HCT116 (cell line): ENCODE measurements at regions not wholly inside any gene's neighbourhood (a gene's known extent, or its start where the extent isn't known, plus 50 kb on each side); places are given as distances from the start of the nearest gene placed in this dataset.

Experiments
- ATAC-seq: fragments of 200-7000 bp; cut with Tn5 transposase; 2 replicates; pipeline ENCODE4 v1.9.1; 2020; ENCODE audit warnings: mild to moderate bottlenecking, moderate library complexity
- BruUV-seq: library from RNA; stranded (reverse); fragments of 400-500 nt; replicated peaks from 2 replicates; lab custom pipeline; 2021; lab: Mats Ljungman, UMichigan
- CTCF ChIA-PET: fragments of 300-600 bp; sonication (Branson Sonifier 250); formaldehyde crosslinking; loops from one replicate; lab custom pipeline; 2021; ENCODE audit warnings: antibody characterized with exemption; lab: Charles Lee
- POLR2A ChIA-PET: fragments of 300-600, 350-600 bp; sonication (Branson Sonifier 250); formaldehyde crosslinking; loops from one replicate; lab custom pipeline; 2021; ENCODE audit warnings: antibody characterized with exemption; lab: Charles Lee
- RAD21 ChIA-PET, 2 experiments: fragments of 300-600 bp; sonication (Branson Sonifier 250); formaldehyde crosslinking; loops; one replicate each; lab custom pipeline; 2023; ENCODE audit warnings: low total read pairs in 2 of 2; ENCODE audit not compliant: uncharacterized antibody in 2 of 2, unreplicated experiment in 2 of 2, low non-redundant PET in 1 of 2; lab: Charles Lee
- DNase-seq: peaks from one replicate; pipeline ENCODE4 v3.0.0-alpha.2; 2010; ENCODE audit warnings: low read depth, low spot score
- H2AFZ ChIP-seq: fragments of 200-600 bp; shearing (Covaris generic), sonication (generic); 2 replicates; pipeline ENCODE4 v1.6.1; 2017; ENCODE audit warnings: low read depth, mixed run types, mixed read lengths, antibody characterized with exemption, low read length; ENCODE audit not compliant: poor library complexity, severe bottlenecking
- H3K27ac ChIP-seq: 2 replicates; pipeline ENCODE4 v1.5.1; 2012; ENCODE audit warnings: low read depth, low read length
- H3K27me3 ChIP-seq: fragments of 200-600 bp; sonication (generic); 2 replicates; pipeline ENCODE4 v1.6.1; 2016; ENCODE audit warnings: mixed run types, low read length, mixed read lengths; ENCODE audit not compliant: insufficient read depth
- H3K36me3 ChIP-seq, 2 experiments: fragments of 200-500 bp in 1 of 2; fragments of 200-600 bp in 1 of 2; sonication (Bioruptor generic) in 1 of 2; sonication (generic) in 1 of 2; 2 replicates each; pipeline versions ENCODE4 v1.5.1 to v1.6.1; 2014 to 2016; ENCODE audit warnings: low read length in 2 of 2, inconsistent platforms in 1 of 2, mixed read lengths in 1 of 2, mixed run types in 1 of 2; ENCODE audit not compliant: insufficient read depth in 2 of 2, control insufficient read depth in 1 of 2
- H3K4me1 ChIP-seq, 2 experiments: fragments of 200-600 bp in 1 of 2; sonication (generic) in 1 of 2; 2 replicates each; pipeline versions ENCODE4 v1.5.1 to v1.6.1; 2012 to 2017; ENCODE audit warnings: low read length in 2 of 2, inconsistent platforms in 1 of 2, mild to moderate bottlenecking in 1 of 2, mixed read lengths in 1 of 2, mixed run types in 1 of 2, moderate library complexity in 1 of 2; ENCODE audit not compliant: insufficient read depth in 2 of 2, control insufficient read depth in 1 of 2
- H3K4me2 ChIP-seq: fragments of 200-600 bp; sonication (generic); 2 replicates; pipeline ENCODE4 v1.6.1; 2017; ENCODE audit warnings: mixed run types, low read length, mixed read lengths
- H3K4me3 ChIP-seq, 2 experiments: fragments of 200-600 bp in 1 of 2; sonication (generic) in 1 of 2; replicated peaks in 1 of 2; 2 replicates each; pipeline ENCODE4 v1.5.1; 2011 to 2016; ENCODE audit warnings: low read length in 2 of 2, control low read depth in 1 of 2, low read depth in 1 of 2, mild to moderate bottlenecking in 1 of 2, mixed read lengths in 1 of 2, mixed run types in 1 of 2
- H3K79me2 ChIP-seq: fragments of 200-600 bp; sonication (generic); 2 replicates; pipeline ENCODE4 v1.6.1; 2017; ENCODE audit warnings: mild to moderate bottlenecking, mixed run types, low read length, moderate library complexity, mixed read lengths; ENCODE audit not compliant: insufficient read depth
- H3K9ac ChIP-seq: fragments of 200-600 bp; sonication (generic); 2 replicates; pipeline ENCODE4 v1.6.1; 2016; ENCODE audit warnings: low read length, mixed read lengths
- H3K9me2 ChIP-seq: fragments of 200-600 bp; sonication (generic), shearing (Covaris generic); 2 replicates; pipeline ENCODE4 v1.6.1; 2017; ENCODE audit warnings: mixed run types, mild to moderate bottlenecking, moderate library complexity; ENCODE audit not compliant: insufficient read depth
- H3K9me3 ChIP-seq, 2 experiments: fragments of 200-500 bp in 1 of 2; fragments of 200-600 bp in 1 of 2; sonication (Bioruptor generic) in 1 of 2; sonication (generic) in 1 of 2; 2 replicates each; pipeline ENCODE4 v1.6.1; 2014 to 2017; ENCODE audit warnings: low read length in 2 of 2, mixed read lengths in 2 of 2, inconsistent platforms in 1 of 2, low read depth in 1 of 2, mild to moderate bottlenecking in 1 of 2, mixed run types in 1 of 2, moderate library complexity in 1 of 2; ENCODE audit not compliant: control insufficient read depth in 1 of 2, insufficient read depth in 1 of 2
- H4K20me1 ChIP-seq: fragments of 200-600 bp; sonication (generic), shearing (Covaris generic); 2 replicates; pipeline ENCODE4 v1.6.1; 2017; ENCODE audit warnings: mixed run types, mild to moderate bottlenecking, moderate library complexity; ENCODE audit not compliant: insufficient read depth
- CBX3 ChIP-seq: IDR thresholded peaks from 2 replicates; pipeline ENCODE4 v1.6.1; 2012; ENCODE audit warnings: low read depth
- CEBPB ChIP-seq: IDR thresholded peaks from 2 replicates; pipeline ENCODE4 v1.6.1; 2012; ENCODE audit warnings: low read depth
- EGR1 ChIP-seq: IDR thresholded peaks from 2 replicates; pipeline ENCODE4 v1.6.1; 2012; ENCODE audit warnings: low read depth
- ELF1 ChIP-seq: IDR thresholded peaks from 2 replicates; pipeline ENCODE4 v1.6.1; 2012; ENCODE audit warnings: low read depth, borderline replicate concordance
- EZH2 ChIP-seq: fragments of 200-600 bp; sonication (generic); IDR thresholded peaks from 2 replicates; pipeline ENCODE4 v1.6.1; 2017; ENCODE audit warnings: antibody characterized with exemption, mixed run types
- JUND ChIP-seq: IDR thresholded peaks from 2 replicates; pipeline ENCODE4 v1.6.1; 2012
- MAX ChIP-seq: IDR thresholded peaks from 2 replicates; pipeline ENCODE4 v1.6.1; 2012
- POLR2A ChIP-seq: IDR thresholded peaks from 2 replicates; pipeline ENCODE4 v1.7.0; 2011; ENCODE audit warnings: borderline replicate concordance; ENCODE audit not compliant: insufficient read depth, insufficient read length; ENCODE audit errors: extremely low read depth
- POLR2AphosphoS5 ChIP-seq: IDR thresholded peaks from 2 replicates; pipeline ENCODE4 v1.6.1; 2011; ENCODE audit warnings: mild to moderate bottlenecking, low read depth, low read length, moderate library complexity
- RAD21 ChIP-seq: IDR thresholded peaks from 2 replicates; pipeline ENCODE4 v1.6.1; 2012; ENCODE audit warnings: low read depth, mild to moderate bottlenecking
- SIN3A ChIP-seq: IDR thresholded peaks from 2 replicates; pipeline ENCODE4 v1.6.1; 2012; ENCODE audit warnings: low read depth
- SP1 ChIP-seq: IDR thresholded peaks from 2 replicates; pipeline ENCODE4 v1.6.1; 2012; ENCODE audit warnings: low read depth
- SRF ChIP-seq: IDR thresholded peaks from 2 replicates; pipeline ENCODE4 v1.6.1; 2012; ENCODE audit warnings: low read depth
- TCF7L2 ChIP-seq: IDR thresholded peaks from 2 replicates; pipeline ENCODE4 v1.7.0; 2011; ENCODE audit warnings: borderline replicate concordance, inconsistent platforms; ENCODE audit not compliant: insufficient read depth, insufficient read length; ENCODE audit errors: extremely low read depth
- YY1 ChIP-seq: IDR thresholded peaks from 2 replicates; pipeline ENCODE4 v1.6.1; 2011; ENCODE audit warnings: low read length, low read depth, moderate library complexity, mild to moderate bottlenecking; ENCODE audit not compliant: insufficient replicate concordance; ENCODE audit errors: extremely low read depth
- ZBTB33 ChIP-seq: IDR thresholded peaks from 2 replicates; pipeline ENCODE4 v1.6.1; 2011; ENCODE audit warnings: mild to moderate bottlenecking, low read length, moderate library complexity; ENCODE audit not compliant: insufficient replicate concordance; ENCODE audit errors: extremely low read depth
- ZNF274 ChIP-seq: fragments of 200-500 bp; sonication (Bioruptor generic); IDR thresholded peaks from 2 replicates; pipeline ENCODE4 v1.6.1; 2014; ENCODE audit warnings: mild to moderate bottlenecking, low read depth, low read length, inconsistent platforms
- intact Hi-C: fragments of 100-400 bp; cut with micrococcal nuclease; formaldehyde crosslinking; loops from 2 replicates; pipeline ENCODE4 v1.10.0; 2022
- TF ChIP-seq, protein P1 (sequence below): IDR thresholded peaks from 2 replicates; pipeline ENCODE4 v1.6.1; 2012
- TF ChIP-seq, protein P2 (sequence below), 3 experiments: fragments of 200-600 bp in 1 of 3; sonication (generic) in 1 of 3; IDR thresholded peaks in 2 of 3; conservative IDR thresholded peaks in 1 of 3; 2 replicates each; pipeline ENCODE4 v1.5.1; 2012 to 2017; ENCODE audit warnings: low read depth in 2 of 3, low read length in 2 of 3, antibody characterized with exemption in 1 of 3, borderline replicate concordance in 1 of 3, control low read depth in 1 of 3, mild to moderate bottlenecking in 1 of 3, mixed read lengths in 1 of 3, mixed run types in 1 of 3, moderate library complexity in 1 of 3; ENCODE audit not compliant: insufficient read depth in 1 of 3

DNA sequence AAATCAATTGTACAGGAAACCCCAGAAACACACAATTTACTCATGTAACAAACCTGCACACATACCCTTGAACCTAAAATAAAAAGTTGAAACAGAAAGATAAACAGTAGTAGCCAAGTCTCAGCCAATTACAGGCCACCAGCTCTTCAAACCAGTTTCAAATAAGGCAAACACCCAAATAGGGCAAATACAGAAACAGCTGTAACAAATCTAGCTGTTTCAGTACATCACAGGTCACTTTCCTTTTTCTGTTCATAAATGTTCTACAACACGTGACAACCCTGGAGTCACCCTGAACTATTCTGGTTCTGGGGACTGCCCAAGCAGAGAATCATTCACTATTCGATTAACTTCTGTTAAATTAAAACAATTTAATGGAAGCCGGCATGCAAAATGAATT, 329.0 kb downstream of the GJA1 start:
- Histone ChIP-seq H3K9me3 (no peaks in the 10 kb centered on the region), H3K27ac (no peak overlapping the region), H3K36me3 (no peaks in the 10 kb centered on the region), H3K9me2 (no peaks in the 10 kb centered on the region), H3K4me3 (no peak overlapping the region), H3K79me2 (no peaks in the 10 kb centered on the region), H3K9ac (no peak overlapping the region)
- DNase-seq: no peak
- CTCF ChIA-PET: no interaction called here
- RAD21 ChIA-PET: no interaction called here
- intact Hi-C loops: no loop called here
- no TSS peak for BruUV-seq
- POLR2A ChIA-PET: no interaction called here
- TF ChIP-seq YY1 (no peak), SRF (no peak), POLR2AphosphoS5 (no peak), CBX3 (no peak), RAD21 (no peak), TCF7L2 (no peak), EGR1 (no peak), POLR2A (no peak), ZBTB33 (no peak)
- TF ChIP-seq, all 23 proteins: peak for 0
- H4K20me1 ChIP-seq: no peaks in the 10 kb centered on the region
- ATAC-seq: no peak
- H2AFZ ChIP-seq: no peak overlapping the region
- H3K27me3 ChIP-seq: no peaks in the 10 kb centered on the region
- H3K4me1 ChIP-seq: no peaks in the 10 kb centered on the region
- no peak overlapping the region for H3K4me2 ChIP-seq

GRCh38 chr6:121765060-121765459, 329.6 kb downstream of the GJA1 start:
- intact Hi-C loops: no loop called here
- Histone ChIP-seq H3K4me2 (no peak overlapping the region), H3K9me3 (no peaks in the 10 kb centered on the region), H3K36me3 (no peaks in the 10 kb centered on the region), H3K79me2 (no peaks in the 10 kb centered on the region), H3K9ac (no peak overlapping the region), H2AFZ (no peak overlapping the region), H3K9me2 (no peaks in the 10 kb centered on the region; the same call in 1 of the 2 replicates), H4K20me1 (no peaks in the 10 kb centered on the region), H3K4me1 (no peaks in the 10 kb centered on the region), H3K27me3 (no peaks in the 10 kb centered on the region), H3K27ac (no peak overlapping the region), H3K4me3 (no peak overlapping the region)
- ATAC-seq: no peak
- DNase-seq: no peak
- POLR2A ChIA-PET: no interaction called here
- CTCF ChIA-PET: no interaction called here
- TF ChIP-seq EZH2: no peak
- TF ChIP-seq, protein P1, sequence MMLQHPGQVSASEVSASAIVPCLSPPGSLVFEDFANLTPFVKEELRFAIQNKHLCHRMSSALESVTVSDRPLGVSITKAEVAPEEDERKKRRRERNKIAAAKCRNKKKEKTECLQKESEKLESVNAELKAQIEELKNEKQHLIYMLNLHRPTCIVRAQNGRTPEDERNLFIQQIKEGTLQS: no peak
- no peak for TF ChIP-seq CEBPB
- TF ChIP-seq RAD21: no peak
- no peak for TF ChIP-seq EGR1
- TF ChIP-seq MAX: no peak
- TF ChIP-seq ELF1: no peak
- TF ChIP-seq JUND: no peak
- TF ChIP-seq SIN3A: no peak
- TF ChIP-seq CBX3: no peak
- TF ChIP-seq, protein P2, sequence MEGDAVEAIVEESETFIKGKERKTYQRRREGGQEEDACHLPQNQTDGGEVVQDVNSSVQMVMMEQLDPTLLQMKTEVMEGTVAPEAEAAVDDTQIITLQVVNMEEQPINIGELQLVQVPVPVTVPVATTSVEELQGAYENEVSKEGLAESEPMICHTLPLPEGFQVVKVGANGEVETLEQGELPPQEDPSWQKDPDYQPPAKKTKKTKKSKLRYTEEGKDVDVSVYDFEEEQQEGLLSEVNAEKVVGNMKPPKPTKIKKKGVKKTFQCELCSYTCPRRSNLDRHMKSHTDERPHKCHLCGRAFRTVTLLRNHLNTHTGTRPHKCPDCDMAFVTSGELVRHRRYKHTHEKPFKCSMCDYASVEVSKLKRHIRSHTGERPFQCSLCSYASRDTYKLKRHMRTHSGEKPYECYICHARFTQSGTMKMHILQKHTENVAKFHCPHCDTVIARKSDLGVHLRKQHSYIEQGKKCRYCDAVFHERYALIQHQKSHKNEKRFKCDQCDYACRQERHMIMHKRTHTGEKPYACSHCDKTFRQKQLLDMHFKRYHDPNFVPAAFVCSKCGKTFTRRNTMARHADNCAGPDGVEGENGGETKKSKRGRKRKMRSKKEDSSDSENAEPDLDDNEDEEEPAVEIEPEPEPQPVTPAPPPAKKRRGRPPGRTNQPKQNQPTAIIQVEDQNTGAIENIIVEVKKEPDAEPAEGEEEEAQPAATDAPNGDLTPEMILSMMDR (IDR thresholded peaks at IDR 0.05 in 2 of 3, conservative IDR thresholded peaks at IDR 0.05 in 1 of 3; ENCODE audit: borderline replicate concordance in 1 of 3, insufficient read depth in 1 of 3, low read depth in 2 of 3, low read length in 2 of 3): no peak
- TF ChIP-seq SP1: no peak
- TF ChIP-seq ZNF274: no peak
- RAD21 ChIA-PET: no interaction called here
- BruUV-seq: no TSS peak
